B cell (primary cell): ENCODE measurements at regions not wholly inside any gene's neighbourhood (a gene's known extent, or its start where the extent isn't known, plus 50 kb on each side); places are given as distances from the start of the nearest gene placed in this dataset.

Experiments used
- EZH2 ChIP-seq: IDR thresholded peaks from 2 replicates; pipeline ENCODE4 v1.6.1; 2012; ENCODE audit warnings: borderline replicate concordance, low read depth, mild to moderate bottlenecking, moderate library complexity, low read length; ENCODE audit not compliant: insufficient read depth, poor library complexity, severe bottlenecking
- TF ChIP-seq, protein P1 (sequence below): fragments of 200-600 bp; IDR thresholded peaks from one replicate; pipeline ENCODE4 v1.8.0; 2022; ENCODE audit warnings: antibody characterized with exemption, mild to moderate bottlenecking

DNA sequence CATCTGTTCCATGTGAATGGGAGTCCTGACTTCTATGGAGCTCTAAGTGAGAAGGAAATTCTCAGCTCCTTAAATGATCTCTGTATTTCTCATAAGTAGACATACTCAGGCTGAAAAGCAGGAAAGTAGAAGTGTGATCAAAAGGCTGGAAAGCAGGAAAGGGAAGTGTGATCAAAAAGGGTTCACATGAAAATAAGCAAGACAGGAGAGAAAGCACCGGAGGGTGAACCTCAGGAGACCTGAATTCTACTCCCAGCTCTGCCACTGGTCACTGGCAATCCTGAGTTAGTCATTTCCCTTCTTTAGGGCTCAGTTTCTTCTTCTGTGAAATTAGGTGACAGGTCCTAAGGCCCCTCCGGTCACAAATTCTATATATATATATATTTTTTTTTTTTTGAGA is 55.5 kb upstream of the TRERF1 start:
- TF ChIP-seq, protein P1, sequence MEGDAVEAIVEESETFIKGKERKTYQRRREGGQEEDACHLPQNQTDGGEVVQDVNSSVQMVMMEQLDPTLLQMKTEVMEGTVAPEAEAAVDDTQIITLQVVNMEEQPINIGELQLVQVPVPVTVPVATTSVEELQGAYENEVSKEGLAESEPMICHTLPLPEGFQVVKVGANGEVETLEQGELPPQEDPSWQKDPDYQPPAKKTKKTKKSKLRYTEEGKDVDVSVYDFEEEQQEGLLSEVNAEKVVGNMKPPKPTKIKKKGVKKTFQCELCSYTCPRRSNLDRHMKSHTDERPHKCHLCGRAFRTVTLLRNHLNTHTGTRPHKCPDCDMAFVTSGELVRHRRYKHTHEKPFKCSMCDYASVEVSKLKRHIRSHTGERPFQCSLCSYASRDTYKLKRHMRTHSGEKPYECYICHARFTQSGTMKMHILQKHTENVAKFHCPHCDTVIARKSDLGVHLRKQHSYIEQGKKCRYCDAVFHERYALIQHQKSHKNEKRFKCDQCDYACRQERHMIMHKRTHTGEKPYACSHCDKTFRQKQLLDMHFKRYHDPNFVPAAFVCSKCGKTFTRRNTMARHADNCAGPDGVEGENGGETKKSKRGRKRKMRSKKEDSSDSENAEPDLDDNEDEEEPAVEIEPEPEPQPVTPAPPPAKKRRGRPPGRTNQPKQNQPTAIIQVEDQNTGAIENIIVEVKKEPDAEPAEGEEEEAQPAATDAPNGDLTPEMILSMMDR: no peak
- TF ChIP-seq EZH2: no peak
